ENCODE measurements at regions not wholly inside any gene's neighbourhood (a gene's known extent, or its start where the extent isn't known, plus 50 kb on each side); places are given as distances from the start of the nearest gene placed in this dataset.

DNA sequence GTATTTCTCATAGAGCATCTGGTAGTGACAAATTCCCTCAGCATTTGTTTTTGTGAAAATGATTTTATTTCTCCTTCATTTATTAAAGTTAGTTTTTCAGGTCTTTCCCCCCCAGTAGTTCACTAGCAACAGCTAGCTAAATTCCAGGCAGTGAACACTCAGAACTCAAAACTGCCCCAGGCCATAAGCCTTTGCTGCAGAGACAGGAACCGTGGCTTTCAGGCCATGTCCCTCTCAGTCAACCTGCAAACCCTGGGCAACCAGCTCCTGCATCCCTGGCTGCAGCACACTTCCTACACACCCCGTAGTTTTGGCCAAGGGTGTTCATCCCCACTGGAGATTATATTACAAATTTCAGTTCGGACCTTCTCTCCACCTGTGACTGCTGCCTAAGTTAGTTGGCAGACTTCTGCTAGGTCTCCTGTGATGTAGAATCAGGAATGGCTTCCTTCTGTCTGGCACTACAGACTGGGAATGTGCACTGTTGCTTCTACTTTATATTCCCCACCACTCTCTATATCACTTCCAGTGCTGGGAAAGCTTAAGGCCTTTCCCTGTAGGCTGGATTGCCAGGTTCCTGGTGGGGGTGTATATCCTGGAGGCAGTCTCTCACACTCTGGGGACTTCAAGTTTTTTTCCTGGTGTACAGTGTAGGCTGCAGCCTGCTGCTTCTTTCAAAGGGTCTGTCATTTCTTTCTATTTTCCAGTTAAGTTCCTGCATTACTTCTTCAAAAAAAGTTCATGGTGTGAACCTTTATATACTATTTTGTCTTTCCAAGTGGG, 924.4 kb upstream of the LRFN5 start:
- no peak for DNase-seq (ENCODE audit: low read depth, low spot score)
- CTCF ChIA-PET = interaction anchor here (0.6 kb wide), 1 partner anchor 33 kb away, joined by 3 read pairs; no protein-coding TSS in a partner anchor

DNA sequence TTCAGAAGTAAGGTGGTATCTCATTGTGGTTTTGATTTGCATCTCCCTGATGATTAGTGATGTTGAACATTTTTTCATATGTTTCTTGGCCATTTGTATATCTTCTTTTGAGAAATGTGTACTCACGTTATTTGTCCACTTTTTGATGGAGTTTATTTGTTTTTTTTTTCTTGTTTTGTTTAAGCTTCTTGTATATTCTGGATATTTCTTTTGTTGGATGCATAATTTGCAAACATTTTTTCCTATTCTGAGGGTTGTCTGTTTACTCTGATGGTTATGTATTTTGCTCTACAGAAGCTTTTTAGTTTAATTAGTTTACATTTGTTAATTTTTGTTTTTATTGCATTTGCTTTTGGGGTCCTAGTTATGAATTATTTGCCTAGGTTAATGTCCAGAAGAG, 927.4 kb upstream of the LRFN5 start:
- DNase-seq (ENCODE audit: low read depth, low spot score) (no peak), ATAC-seq (no peak)
- no TSS peak for BruUV-seq (replicated peaks)
- intact Hi-C loops (cut with micrococcal nuclease; ENCODE audit: unreplicated experiment) = no loop called here
- Histone ChIP-seq H3K9me3 (ENCODE audit: control insufficient read depth, insufficient read depth, low read depth, low read length) (no peaks in the 10 kb centered on the region), H3K4me1 (ENCODE audit: control insufficient read depth, insufficient read depth, low read length) (no peaks in the 10 kb centered on the region), H3K4me3 (ENCODE audit: low read depth in 2 of 2, low read length in 2 of 2) (no peak overlapping the region), H3K27ac (ENCODE audit: low read length) (no peak overlapping the region), H3K27me3 (ENCODE audit: control insufficient read depth, insufficient read depth, low read length) (no peaks in the 10 kb centered on the region), H3K36me3 (ENCODE audit: control insufficient read depth, insufficient read depth, low read length) (no peaks in the 10 kb centered on the region)
- CTCF ChIA-PET = no interaction called here
- in situ Hi-C loops (cut with HindIII; ENCODE audit: low pct_unique_long_range_greater_than_20kb, low sequenced_read_pairs) = no loop called here
- POLR2A ChIA-PET = no interaction called here
- TF ChIP-seq, protein P1, sequence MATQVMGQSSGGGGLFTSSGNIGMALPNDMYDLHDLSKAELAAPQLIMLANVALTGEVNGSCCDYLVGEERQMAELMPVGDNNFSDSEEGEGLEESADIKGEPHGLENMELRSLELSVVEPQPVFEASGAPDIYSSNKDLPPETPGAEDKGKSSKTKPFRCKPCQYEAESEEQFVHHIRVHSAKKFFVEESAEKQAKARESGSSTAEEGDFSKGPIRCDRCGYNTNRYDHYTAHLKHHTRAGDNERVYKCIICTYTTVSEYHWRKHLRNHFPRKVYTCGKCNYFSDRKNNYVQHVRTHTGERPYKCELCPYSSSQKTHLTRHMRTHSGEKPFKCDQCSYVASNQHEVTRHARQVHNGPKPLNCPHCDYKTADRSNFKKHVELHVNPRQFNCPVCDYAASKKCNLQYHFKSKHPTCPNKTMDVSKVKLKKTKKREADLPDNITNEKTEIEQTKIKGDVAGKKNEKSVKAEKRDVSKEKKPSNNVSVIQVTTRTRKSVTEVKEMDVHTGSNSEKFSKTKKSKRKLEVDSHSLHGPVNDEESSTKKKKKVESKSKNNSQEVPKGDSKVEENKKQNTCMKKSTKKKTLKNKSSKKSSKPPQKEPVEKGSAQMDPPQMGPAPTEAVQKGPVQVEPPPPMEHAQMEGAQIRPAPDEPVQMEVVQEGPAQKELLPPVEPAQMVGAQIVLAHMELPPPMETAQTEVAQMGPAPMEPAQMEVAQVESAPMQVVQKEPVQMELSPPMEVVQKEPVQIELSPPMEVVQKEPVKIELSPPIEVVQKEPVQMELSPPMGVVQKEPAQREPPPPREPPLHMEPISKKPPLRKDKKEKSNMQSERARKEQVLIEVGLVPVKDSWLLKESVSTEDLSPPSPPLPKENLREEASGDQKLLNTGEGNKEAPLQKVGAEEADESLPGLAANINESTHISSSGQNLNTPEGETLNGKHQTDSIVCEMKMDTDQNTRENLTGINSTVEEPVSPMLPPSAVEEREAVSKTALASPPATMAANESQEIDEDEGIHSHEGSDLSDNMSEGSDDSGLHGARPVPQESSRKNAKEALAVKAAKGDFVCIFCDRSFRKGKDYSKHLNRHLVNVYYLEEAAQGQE (IDR thresholded peaks at IDR 0.05; ENCODE audit: insufficient read depth in 1 of 2, low read depth in 2 of 2, low read length in 1 of 2) = no peak
- TF ChIP-seq POLR2AphosphoS5 (IDR thresholded peaks at IDR 0.05; ENCODE audit: low read depth, low read length) = no peak
- TF ChIP-seq SIN3A (IDR thresholded peaks at IDR 0.05; ENCODE audit: borderline replicate concordance, insufficient read depth, low read depth, low read length) = no peak
- TF ChIP-seq, protein P2, sequence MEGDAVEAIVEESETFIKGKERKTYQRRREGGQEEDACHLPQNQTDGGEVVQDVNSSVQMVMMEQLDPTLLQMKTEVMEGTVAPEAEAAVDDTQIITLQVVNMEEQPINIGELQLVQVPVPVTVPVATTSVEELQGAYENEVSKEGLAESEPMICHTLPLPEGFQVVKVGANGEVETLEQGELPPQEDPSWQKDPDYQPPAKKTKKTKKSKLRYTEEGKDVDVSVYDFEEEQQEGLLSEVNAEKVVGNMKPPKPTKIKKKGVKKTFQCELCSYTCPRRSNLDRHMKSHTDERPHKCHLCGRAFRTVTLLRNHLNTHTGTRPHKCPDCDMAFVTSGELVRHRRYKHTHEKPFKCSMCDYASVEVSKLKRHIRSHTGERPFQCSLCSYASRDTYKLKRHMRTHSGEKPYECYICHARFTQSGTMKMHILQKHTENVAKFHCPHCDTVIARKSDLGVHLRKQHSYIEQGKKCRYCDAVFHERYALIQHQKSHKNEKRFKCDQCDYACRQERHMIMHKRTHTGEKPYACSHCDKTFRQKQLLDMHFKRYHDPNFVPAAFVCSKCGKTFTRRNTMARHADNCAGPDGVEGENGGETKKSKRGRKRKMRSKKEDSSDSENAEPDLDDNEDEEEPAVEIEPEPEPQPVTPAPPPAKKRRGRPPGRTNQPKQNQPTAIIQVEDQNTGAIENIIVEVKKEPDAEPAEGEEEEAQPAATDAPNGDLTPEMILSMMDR (IDR thresholded peaks at IDR 0.05) = no peak
- no peak for TF ChIP-seq TCF7L2 (IDR thresholded peaks at IDR 0.05; ENCODE audit: low read depth, low read length)

More for the DNA sequence above, 924.4 kb upstream of the LRFN5 start:
- TF ChIP-seq, protein P1 (IDR thresholded peaks at IDR 0.05; ENCODE audit: insufficient read depth in 1 of 2, low read depth in 2 of 2, low read length in 1 of 2) = no peak
- TF ChIP-seq TCF7L2 (IDR thresholded peaks at IDR 0.05; ENCODE audit: low read depth, low read length) (no peak), POLR2AphosphoS5 (IDR thresholded peaks at IDR 0.05; ENCODE audit: low read depth, low read length) (no peak), SIN3A (IDR thresholded peaks at IDR 0.05; ENCODE audit: borderline replicate concordance, insufficient read depth, low read depth, low read length) (no peak)
- TF ChIP-seq, protein P2 (IDR thresholded peaks at IDR 0.05) = no peak
- intact Hi-C loops (cut with micrococcal nuclease; ENCODE audit: unreplicated experiment) = no loop called here
- no peaks in the 10 kb centered on the region for H3K36me3 ChIP-seq (ENCODE audit: control insufficient read depth, insufficient read depth, low read length)
- H3K4me3 ChIP-seq (ENCODE audit: low read depth in 2 of 2, low read length in 2 of 2) = no peak overlapping the region
- H3K4me1 ChIP-seq (ENCODE audit: control insufficient read depth, insufficient read depth, low read length) = no peaks in the 10 kb centered on the region
- H3K27ac ChIP-seq (ENCODE audit: low read length) = no peak overlapping the region
- H3K9me3 ChIP-seq (ENCODE audit: control insufficient read depth, insufficient read depth, low read depth, low read length) = no peaks in the 10 kb centered on the region
- ATAC-seq = no peak
- no TSS peak for BruUV-seq (replicated peaks)
- in situ Hi-C loops (cut with HindIII; ENCODE audit: low pct_unique_long_range_greater_than_20kb, low sequenced_read_pairs) = no loop called here
- no peaks in the 10 kb centered on the region for H3K27me3 ChIP-seq (ENCODE audit: control insufficient read depth, insufficient read depth, low read length)
- POLR2A ChIA-PET = no interaction called here

Data from Panc1 (cell line).